Panc1 (cell line): ENCODE measurements at regions not wholly inside any gene's neighbourhood (a gene's known extent, or its start where the extent isn't known, plus 50 kb on each side); places are given as distances from the start of the nearest gene placed in this dataset.

ENCODE experiments used
- ATAC-seq: fragments of 200-7000 bp; cut with Tn5 transposase; 2 replicates; pipeline ENCODE4 v1.9.1; 2020; ENCODE audit warnings: mild to moderate bottlenecking, moderate library complexity
- BruUV-seq: library from RNA; stranded (reverse); fragments of 400-500 nt; replicated peaks from 2 replicates; lab custom pipeline; 2021; lab: Mats Ljungman, UMichigan
- CTCF ChIA-PET: fragments of 300-600 bp; sonication (Branson Sonifier 250); formaldehyde crosslinking; loops from one replicate; lab custom pipeline; 2022; ENCODE audit warnings: antibody characterized with exemption; lab: Charles Lee
- POLR2A ChIA-PET: fragments of 300-600 bp; sonication (Branson Sonifier 250); formaldehyde crosslinking; loops from one replicate; lab custom pipeline; 2022; ENCODE audit warnings: antibody characterized with exemption; lab: Charles Lee
- DNase-seq: peaks from one replicate; pipeline ENCODE4 v3.0.0-alpha.2; 2010; ENCODE audit warnings: low read depth, low spot score
- H3K27ac ChIP-seq: 2 replicates; pipeline ENCODE4 v1.5.1; 2011; ENCODE audit warnings: mild to moderate bottlenecking, low read length, inconsistent platforms
- H3K27me3 ChIP-seq: fragments of 200-500 bp; sonication (Bioruptor generic); 2 replicates; pipeline ENCODE4 v1.6.0; 2014; ENCODE audit warnings: low read length, inconsistent platforms; ENCODE audit not compliant: control insufficient read depth, insufficient read depth
- H3K36me3 ChIP-seq: fragments of 200-500 bp; sonication (Bioruptor generic); 2 replicates; pipeline ENCODE4 v1.5.1; 2014; ENCODE audit warnings: inconsistent platforms, mild to moderate bottlenecking, low read length, moderate library complexity; ENCODE audit not compliant: control insufficient read depth, insufficient read depth
- H3K4me1 ChIP-seq: 2 replicates; pipeline ENCODE4 v1.5.1; 2011; ENCODE audit warnings: inconsistent platforms, mild to moderate bottlenecking, low read length, moderate library complexity; ENCODE audit not compliant: control insufficient read depth, insufficient read depth
- H3K4me3 ChIP-seq, 2 experiments: 2 replicates each; pipeline ENCODE4 v1.5.1; 2011 to 2012; ENCODE audit warnings: low read depth in 2 of 2, low read length in 2 of 2, mild to moderate bottlenecking in 2 of 2, inconsistent platforms in 1 of 2, moderate library complexity in 1 of 2
- H3K9me3 ChIP-seq: fragments of 200-500 bp; sonication (Bioruptor generic); 2 replicates; pipeline ENCODE4 v1.5.1; 2014; ENCODE audit warnings: low read depth, mild to moderate bottlenecking, inconsistent platforms, low read length, moderate library complexity; ENCODE audit not compliant: control insufficient read depth, insufficient read depth
- POLR2AphosphoS5 ChIP-seq: IDR thresholded peaks from 2 replicates; pipeline ENCODE4 v1.6.1; 2012; ENCODE audit warnings: mild to moderate bottlenecking, low read depth, low read length, moderate library complexity
- SIN3A ChIP-seq: IDR thresholded peaks from 2 replicates; pipeline ENCODE4 v1.6.1; 2012; ENCODE audit warnings: low read depth, mild to moderate bottlenecking, low read length, moderate library complexity, borderline replicate concordance; ENCODE audit not compliant: insufficient read depth
- TCF7L2 ChIP-seq: IDR thresholded peaks from 2 replicates; pipeline ENCODE4 v1.6.1; 2011; ENCODE audit warnings: mild to moderate bottlenecking, low read depth, low read length, inconsistent platforms
- in situ Hi-C: cut with HindIII; loops from 2 replicates; pipeline ENCODE4 v1.10.0; 2016; ENCODE audit warnings: low sequenced_read_pairs, low pct_unique_long_range_greater_than_20kb
- intact Hi-C: fragments of 100-400 bp; cut with micrococcal nuclease; formaldehyde crosslinking; loops from one replicate; pipeline ENCODE4 v1.10.0; 2022; ENCODE audit not compliant: unreplicated experiment
- TF ChIP-seq, protein P1 (sequence below): fragments of 450-650 bp; IDR thresholded peaks from 2 replicates; pipeline ENCODE4 v1.5.1; 2017; ENCODE audit warnings: mild to moderate bottlenecking
- TF ChIP-seq, protein P2 (sequence below), 2 experiments: IDR thresholded peaks; 2 replicates each; pipeline ENCODE4 v1.6.1; 2011 to 2012; ENCODE audit warnings: low read depth in 2 of 2, control low read depth in 1 of 2, low read length in 1 of 2, mild to moderate bottlenecking in 1 of 2, moderate library complexity in 1 of 2; ENCODE audit not compliant: insufficient read depth in 1 of 2

DNA sequence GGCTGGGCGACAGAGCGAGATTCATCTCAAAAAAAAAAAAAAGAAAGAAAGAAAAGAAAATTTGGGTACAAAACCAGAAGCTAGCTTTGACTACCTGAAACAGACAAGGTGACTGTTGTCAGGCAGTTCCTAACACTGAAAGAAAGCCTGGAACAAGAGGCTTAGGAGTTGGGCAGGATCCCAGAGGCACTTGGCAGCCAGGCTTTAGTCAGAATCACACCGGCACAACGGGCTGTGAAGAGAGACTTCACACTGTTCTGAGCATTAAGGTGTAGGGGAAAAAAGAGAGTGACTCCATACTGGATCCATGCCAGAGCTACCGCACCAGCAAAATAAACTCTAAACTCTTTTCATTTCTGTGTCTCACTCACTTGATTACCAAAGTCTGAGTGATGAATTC lies 130.8 kb downstream of the ZNF467 start:
- no TSS peak for BruUV-seq
- H3K36me3 ChIP-seq: no peaks in the 10 kb centered on the region
- no peak for ATAC-seq
- no peak for DNase-seq
- no peak overlapping the region for H3K4me3 ChIP-seq
- in situ Hi-C loops (no loop called here), intact Hi-C loops (no loop called here)
- no peaks in the 10 kb centered on the region for H3K9me3 ChIP-seq
- H3K27me3 ChIP-seq: no peaks in the 10 kb centered on the region; the same call in 1 of the 2 replicates
- no peaks in the 10 kb centered on the region for H3K4me1 ChIP-seq
- TF ChIP-seq, protein P1, sequence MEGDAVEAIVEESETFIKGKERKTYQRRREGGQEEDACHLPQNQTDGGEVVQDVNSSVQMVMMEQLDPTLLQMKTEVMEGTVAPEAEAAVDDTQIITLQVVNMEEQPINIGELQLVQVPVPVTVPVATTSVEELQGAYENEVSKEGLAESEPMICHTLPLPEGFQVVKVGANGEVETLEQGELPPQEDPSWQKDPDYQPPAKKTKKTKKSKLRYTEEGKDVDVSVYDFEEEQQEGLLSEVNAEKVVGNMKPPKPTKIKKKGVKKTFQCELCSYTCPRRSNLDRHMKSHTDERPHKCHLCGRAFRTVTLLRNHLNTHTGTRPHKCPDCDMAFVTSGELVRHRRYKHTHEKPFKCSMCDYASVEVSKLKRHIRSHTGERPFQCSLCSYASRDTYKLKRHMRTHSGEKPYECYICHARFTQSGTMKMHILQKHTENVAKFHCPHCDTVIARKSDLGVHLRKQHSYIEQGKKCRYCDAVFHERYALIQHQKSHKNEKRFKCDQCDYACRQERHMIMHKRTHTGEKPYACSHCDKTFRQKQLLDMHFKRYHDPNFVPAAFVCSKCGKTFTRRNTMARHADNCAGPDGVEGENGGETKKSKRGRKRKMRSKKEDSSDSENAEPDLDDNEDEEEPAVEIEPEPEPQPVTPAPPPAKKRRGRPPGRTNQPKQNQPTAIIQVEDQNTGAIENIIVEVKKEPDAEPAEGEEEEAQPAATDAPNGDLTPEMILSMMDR: no peak
- TF ChIP-seq SIN3A (no peak), POLR2AphosphoS5 (no peak), TCF7L2 (no peak)
- TF ChIP-seq, protein P2, sequence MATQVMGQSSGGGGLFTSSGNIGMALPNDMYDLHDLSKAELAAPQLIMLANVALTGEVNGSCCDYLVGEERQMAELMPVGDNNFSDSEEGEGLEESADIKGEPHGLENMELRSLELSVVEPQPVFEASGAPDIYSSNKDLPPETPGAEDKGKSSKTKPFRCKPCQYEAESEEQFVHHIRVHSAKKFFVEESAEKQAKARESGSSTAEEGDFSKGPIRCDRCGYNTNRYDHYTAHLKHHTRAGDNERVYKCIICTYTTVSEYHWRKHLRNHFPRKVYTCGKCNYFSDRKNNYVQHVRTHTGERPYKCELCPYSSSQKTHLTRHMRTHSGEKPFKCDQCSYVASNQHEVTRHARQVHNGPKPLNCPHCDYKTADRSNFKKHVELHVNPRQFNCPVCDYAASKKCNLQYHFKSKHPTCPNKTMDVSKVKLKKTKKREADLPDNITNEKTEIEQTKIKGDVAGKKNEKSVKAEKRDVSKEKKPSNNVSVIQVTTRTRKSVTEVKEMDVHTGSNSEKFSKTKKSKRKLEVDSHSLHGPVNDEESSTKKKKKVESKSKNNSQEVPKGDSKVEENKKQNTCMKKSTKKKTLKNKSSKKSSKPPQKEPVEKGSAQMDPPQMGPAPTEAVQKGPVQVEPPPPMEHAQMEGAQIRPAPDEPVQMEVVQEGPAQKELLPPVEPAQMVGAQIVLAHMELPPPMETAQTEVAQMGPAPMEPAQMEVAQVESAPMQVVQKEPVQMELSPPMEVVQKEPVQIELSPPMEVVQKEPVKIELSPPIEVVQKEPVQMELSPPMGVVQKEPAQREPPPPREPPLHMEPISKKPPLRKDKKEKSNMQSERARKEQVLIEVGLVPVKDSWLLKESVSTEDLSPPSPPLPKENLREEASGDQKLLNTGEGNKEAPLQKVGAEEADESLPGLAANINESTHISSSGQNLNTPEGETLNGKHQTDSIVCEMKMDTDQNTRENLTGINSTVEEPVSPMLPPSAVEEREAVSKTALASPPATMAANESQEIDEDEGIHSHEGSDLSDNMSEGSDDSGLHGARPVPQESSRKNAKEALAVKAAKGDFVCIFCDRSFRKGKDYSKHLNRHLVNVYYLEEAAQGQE (IDR thresholded peaks at IDR 0.05; ENCODE audit: insufficient read depth in 1 of 2, low read depth in 2 of 2, low read length in 1 of 2): no peak
- ChIA-PET POLR2A (no interaction called here), CTCF (no interaction called here)
- H3K27ac ChIP-seq: no peak overlapping the region

DNA sequence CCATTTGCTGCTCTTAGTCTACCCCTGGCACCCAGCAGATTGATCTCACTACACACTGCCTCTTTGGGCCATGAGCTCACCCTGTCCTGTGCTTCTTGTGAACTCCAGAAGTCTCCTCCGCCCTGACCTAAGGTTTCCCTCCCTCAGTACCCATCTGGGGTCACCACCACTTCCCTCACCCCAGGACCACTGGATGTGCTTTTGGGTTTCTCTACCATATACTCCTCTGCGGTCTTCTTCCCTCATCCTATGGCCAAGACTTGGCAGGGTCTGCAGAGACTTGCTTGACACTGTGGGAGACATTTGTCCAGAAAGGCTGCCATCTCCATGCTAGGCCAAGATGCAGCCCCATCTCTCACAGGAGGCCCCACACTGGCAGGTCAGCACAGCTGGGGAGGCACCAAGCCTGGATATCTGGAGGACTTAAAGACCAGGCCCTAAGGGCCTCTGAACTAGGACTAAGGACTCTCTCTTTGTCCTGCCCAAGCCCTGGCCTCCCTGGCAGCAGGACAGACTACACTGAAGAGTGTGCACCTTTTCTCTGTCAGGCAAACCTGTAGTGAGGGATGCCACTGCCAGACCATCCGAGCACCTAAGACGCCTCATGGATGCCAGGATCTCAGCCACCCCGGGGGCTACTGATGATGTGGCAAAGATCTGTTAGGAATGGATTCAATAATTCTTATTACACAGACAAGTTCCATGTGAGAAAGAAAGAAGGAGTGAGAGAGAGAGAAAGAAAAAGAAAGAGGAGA lies 134.6 kb downstream of the ZNF467 start:
- Histone ChIP-seq H3K36me3 (no peaks in the 10 kb centered on the region), H3K27me3 (no peaks in the 10 kb centered on the region; the same call in 1 of the 2 replicates), H3K4me3 (no peak overlapping the region), H3K4me1 (no peaks in the 10 kb centered on the region), H3K9me3 (no peaks in the 10 kb centered on the region), H3K27ac (no peak overlapping the region)
- DNase-seq (no peak), ATAC-seq (no peak)
- intact Hi-C loops (no loop called here), in situ Hi-C loops (no loop called here)
- CTCF ChIA-PET: no interaction called here
- TF ChIP-seq TCF7L2: no peak
- no peak for TF ChIP-seq SIN3A
- TF ChIP-seq, protein P1: no peak
- TF ChIP-seq POLR2AphosphoS5: no peak
- TF ChIP-seq, protein P2 (IDR thresholded peaks at IDR 0.05; ENCODE audit: insufficient read depth in 1 of 2, low read depth in 2 of 2, low read length in 1 of 2): no peak
- BruUV-seq: no TSS peak
- POLR2A ChIA-PET: no interaction called here
